ENCODE measurements at regions not wholly inside any gene's neighbourhood (a gene's known extent, or its start where the extent isn't known, plus 50 kb on each side); places are given as distances from the start of the nearest gene placed in this dataset.

DNA sequence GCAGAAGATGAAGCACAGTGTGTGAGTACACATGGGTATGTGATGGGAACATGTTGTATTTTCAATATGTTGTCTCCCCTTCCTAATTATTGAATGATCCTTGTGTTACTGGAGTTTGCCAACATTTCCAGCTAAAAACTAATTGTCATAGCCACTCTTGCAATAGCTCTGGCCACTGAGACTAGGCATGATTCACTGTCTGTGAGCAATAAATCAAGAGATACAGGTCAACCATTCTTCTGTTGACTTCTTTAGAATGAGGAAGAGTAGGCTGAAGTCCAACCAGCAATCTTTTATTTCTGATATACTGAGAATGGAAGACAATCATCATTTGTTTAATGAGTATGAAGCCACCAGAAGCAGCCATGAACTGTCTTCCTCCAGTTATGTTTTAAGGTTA is 413.9 kb downstream of the SLITRK5 start:
- no peak for DNase-seq (ENCODE audit: low read depth)

DNA sequence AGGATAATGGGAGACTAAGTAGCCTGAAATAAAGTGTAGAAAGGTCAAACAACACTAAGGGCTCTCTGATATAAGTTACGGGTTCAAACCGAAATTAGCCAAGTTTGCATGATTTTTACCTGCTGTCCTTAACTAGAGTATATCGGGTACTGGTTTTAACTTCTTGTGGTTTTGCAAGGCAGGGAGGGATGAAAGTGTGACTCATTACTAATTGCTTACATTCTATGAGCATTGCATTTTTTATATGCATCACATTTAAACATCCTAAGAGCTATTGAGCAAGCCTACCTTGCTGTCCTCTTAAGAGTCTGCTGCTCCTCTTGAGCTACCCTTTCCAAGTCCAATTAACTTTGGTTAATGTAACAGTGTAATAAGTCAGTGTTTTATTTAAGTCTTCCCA is 415.4 kb downstream of the SLITRK5 start:
- DNase-seq (ENCODE audit: low read depth), result no peak

DNA sequence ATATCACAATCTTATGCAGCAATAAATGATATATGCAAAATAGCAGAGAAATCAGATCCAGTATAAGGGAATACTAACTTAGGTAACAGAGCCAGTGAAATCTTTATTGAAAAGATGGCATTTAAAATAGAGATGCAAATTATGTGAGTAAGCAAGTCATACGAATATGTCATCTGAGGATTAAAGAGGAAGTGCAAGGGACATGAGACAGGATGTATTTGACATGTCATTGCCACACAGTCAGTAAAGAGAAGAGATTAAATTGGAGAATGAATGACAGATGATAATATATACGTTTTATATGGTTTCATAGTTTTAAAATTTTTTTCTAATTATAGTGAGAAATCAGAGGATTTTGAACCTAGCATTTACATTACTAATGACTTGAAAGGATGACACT is 426.4 kb downstream of the SLITRK5 start:
- no peak for DNase-seq (ENCODE audit: low read depth)

DNA sequence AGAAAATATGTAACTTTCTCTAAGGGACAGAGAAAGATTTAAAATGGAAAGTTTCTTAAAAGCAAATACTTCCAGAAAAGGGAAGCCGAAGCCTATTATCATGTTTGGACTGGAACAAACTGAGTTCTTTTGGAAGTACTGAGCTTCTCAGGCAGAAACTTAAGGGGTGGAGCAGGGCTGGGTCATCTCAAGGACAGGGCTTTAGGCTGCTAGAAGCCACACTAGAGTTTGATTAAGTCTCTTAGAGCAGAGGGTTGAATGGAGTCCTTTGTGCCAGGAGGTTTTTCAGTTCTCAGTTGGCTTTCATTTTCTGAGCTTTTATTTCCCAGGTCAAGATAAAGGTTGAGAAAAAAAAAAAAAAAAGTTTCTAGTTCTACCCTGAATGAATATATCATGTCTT is 432.7 kb downstream of the SLITRK5 start:
- peak; percentile 4 for DNase-seq (ENCODE audit: low read depth)

DNA sequence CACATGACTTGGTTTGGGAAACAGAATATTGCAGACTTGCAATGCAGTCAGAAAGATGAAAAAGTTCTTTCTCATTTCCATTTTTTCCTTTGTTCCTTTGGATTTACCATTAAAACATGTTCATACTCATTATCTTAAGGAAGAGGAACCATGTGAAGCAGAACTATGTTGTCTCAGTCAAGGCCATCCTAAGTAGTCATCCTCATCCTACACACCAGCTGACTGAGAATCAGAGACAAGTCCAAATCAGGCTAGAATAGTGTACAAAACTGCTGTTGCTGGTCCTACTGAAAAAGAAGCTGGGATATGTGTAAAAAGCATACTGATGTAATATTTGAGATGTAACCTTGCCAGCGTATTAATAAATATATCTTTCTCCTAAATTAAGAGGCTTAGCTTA is 433.4 kb downstream of the SLITRK5 start:
- no peak for DNase-seq (ENCODE audit: low read depth)

DNA sequence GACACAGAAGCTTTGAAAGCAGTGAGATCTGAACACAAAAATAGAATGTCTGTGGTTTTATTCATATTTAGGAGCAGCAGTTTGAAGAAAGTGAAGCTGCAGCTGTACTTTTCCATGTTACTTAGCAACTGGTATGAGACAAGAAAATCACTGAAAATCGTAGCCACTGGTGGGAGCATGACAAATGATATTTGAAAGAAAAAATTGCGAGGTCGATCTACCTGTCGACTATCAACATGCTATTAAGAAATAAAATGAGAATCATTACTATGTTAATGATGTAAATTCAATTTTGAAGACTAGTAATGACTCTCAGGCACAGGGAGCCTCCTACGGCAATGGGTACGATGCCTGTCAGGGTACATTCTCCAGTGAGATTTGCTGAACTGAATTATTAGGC is 436.4 kb downstream of the SLITRK5 start:
- no peak for DNase-seq (ENCODE audit: low read depth)

DNA sequence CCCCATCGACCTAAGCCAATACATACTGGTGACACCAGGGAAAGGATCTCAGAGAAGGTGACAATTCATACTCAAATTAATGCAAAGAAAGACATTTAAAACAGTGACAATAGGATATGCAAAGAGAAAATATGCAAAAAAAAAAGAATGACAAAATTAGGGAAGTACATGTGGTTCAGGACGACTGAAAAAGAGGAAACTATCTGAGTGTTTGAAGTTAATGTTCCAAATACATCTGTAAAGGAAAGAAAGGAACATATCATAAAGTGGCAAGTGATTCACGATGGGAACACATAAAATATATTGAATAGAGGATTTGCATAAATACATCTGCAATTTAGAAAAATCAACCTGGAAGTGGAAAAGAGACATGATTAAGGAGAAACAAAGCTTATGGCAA is 441.4 kb downstream of the SLITRK5 start:
- no peak for DNase-seq (ENCODE audit: low read depth)

DNA sequence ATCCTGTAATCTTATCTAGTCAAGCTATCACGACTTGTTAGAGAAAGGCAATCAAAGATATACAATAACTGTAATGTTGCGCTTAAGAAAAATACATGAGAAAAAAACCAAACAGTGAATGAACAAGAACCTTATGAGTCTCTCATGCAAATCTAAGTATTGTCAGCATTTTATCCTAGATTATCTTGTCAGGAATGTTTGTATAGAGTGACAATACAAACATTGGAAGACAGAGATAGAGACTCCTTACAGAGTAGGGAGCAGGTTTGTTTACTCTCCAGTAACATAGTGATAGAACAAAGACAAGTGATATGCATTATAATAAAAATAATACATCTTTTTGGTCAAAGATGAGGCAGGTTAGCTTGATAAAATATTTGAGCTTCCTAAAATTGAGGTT is 444.8 kb downstream of the SLITRK5 start:
- no peak for DNase-seq (ENCODE audit: low read depth)

DNA sequence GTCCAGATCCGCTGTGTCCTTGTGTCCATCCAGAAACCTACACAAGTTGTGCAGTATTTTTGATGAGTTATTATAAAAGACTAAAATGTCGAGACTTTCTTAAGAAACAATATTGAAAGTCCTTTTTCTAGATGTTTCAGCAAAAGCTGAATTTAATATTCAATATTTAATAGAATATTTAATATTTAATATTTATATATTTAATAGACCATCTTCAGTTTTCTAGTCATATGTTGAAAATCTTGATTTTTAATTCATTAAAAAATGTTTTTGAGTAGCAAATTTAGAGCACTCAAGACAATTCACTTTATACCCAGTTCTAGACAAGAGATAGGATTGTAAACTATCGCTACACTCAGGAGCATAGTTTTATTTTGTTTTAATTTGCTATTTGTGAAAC is 447.8 kb downstream of the SLITRK5 start:
- no peak for DNase-seq (ENCODE audit: low read depth)

DNA sequence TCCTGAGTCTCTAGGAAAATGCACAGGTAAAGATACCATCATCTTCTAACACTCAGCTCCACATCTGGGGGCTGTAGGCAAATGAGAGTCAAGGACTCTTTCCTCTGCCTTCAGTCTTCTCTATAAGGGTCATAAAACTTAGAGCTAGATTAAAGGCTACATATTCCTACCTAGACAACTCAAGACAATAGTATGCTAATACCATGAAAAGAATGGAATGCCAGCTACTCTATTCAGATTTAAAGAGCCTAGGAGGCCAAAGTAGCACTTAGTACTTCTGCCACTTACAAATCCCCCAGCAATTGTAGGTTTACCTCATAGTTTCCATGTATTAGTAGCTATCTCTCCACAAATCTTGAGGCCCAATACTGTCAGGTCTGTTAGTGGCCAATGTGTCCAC is 453.0 kb downstream of the SLITRK5 start:
- DNase-seq (ENCODE audit: low read depth), result no peak

DNA sequence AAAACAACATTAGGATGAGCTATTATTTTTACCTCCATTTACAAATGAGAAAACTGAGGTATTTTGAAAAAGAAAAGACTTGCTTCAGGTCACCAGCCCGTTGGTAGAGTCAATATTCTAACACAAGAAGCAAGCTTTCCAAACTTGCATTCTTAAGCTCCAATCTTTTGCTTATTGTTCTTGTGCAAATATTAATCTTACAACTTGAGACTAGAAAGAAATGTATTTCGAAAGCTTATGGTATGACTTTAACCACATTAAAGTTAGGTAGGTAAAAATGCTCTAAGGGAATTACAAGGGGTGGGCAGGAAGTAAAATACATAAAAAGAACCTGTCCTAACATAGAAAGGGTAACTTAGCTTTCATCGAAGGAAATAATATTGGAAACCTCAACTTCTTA is 453.9 kb downstream of the SLITRK5 start:
- no peak for DNase-seq (ENCODE audit: low read depth)

DNA sequence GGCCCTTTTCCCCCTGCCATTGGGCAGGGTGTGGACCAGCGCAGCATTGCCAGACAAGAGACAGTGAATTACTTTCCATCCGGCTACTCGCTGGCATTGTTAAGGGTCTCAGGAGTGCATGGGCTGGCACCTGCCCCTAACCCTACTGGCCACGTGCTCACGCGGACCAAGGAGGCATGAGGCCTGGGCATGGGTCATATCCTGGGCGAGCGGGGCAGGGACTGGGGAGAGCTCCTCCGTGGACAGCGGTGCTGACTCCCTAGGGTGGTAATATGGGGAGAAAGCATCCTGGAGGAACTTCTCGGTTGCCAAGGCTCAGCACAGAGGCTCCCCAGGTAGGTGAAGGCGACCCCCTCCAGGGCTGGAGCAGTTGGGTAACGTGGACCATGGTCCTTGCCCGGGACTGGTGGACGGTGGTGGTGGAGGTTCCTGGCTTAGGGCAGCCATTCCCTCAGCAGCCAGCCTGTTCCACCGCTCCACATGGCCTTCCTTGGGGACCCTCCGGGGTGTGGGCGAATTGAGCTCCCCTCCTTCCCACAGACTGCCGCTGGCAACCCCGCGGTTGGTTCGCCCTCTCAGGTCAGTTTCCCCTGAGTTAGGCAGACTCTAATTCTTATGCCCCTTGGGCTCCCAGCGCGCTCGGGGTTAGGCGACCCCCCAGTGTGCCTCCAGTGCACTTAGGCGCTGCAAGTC is 465.1 kb downstream of the SLITRK5 start:
- DNase-seq (ENCODE audit: low read depth), result no peak

DNA sequence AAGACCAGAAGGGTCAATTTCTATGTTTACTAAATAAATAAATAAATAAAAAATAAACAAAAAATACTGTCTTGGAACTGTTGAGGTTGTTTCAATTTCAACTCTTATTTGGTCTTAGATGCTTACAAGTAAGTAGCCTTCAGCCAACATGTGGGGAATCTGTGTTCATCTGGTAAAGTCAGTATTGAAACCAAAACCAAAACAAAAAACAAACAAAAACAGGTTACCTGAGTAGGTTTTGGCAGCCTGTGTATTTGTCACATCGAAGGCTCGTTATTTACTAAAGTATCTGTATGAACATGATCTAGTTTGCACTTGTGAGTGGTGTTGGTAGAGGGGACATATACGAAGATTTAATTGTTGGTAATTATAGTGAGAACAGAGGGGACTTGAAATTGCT is 471.5 kb downstream of the SLITRK5 start:
- DNase-seq (ENCODE audit: low read depth), result no peak

DNA sequence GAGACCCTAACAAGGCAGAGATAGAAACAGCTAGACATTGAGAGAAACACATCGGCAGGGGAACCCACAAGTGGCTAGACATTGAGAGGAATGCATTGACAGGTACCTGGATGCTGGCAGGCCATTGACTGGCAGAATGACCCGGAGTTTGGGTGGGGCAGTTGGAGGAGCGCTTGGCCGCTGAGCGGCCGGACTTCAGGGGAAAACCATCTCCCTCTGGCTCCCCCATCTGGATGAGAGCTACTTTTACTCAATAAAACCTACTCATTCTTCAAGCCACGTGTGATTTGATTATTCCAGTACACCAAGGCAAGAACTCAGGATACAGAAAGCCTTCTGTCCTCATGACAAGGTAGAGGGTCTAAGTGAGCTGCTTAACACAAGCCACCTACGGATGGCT is 473.4 kb downstream of the SLITRK5 start:
- no peak for DNase-seq (ENCODE audit: low read depth)

DNA sequence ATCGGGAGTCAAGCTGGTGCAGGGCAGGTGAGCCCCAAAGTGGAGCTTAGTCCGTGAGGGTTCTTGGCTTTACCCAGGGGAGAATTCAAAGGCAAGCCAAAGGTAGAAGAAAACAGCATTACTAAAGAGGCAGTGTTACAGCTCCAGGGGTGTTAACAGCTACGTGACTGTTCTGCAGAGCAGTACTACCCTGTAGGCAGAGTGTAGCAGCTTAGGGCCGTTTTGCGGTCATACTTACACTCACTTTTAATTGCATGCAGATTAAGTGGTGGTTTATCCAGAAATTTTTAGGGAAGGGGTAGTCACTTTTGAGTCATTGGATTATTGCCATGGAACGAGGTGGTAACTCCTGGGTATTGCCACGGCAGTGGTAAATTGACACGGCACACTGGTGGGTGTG is 482.2 kb downstream of the SLITRK5 start:
- DNase-seq (ENCODE audit: low read depth), result no peak

DNA sequence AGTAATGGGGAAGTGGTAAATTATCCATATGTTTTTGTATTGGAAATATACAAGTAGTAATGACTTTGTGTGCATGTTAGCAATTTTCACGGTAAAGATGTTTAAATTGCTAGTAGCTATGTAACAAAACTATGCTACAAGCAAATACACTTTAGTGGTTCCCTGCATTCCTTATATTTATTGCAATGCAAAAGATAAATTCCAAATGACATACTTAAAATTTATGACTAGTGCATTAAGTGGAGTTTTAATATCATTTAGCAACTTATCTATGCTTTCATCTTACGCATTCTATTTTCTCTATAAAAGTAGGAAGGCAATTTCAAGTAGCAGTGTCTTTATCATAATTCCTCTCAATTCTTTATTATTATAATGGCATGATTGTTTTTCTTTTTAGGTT is 482.8 kb downstream of the SLITRK5 start:
- DNase-seq (ENCODE audit: low read depth), result no peak

DNA sequence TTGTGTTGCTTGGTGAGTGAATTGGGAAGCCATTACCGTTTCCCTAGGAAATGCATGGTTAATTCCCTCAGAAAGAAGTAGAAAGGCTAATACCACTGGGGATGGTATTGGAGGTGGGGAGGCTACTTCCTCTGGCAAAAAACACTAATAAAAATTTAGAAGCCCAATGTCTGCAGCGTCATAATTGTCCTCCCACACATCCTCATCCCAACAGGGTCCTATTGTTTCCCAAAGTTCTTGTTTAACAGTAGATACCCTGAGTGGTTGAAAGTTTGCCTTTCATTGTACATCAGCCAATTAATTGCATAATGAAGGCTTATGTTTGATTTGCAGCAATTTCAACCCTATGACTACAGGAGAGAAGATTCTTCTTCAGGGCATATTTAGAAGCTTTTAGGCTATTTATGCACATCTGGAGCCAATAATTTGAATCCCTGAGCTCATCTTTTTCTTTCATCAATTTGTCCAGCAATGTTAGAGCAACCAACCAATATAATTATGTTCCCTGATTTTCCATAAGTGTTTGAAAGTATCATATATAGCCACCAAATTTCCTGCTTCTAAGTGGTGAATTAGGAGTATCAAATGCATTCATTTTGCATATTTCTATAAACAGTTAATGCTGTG is 491.0 kb downstream of the SLITRK5 start:
- no peak for DNase-seq (ENCODE audit: low read depth)

DNA sequence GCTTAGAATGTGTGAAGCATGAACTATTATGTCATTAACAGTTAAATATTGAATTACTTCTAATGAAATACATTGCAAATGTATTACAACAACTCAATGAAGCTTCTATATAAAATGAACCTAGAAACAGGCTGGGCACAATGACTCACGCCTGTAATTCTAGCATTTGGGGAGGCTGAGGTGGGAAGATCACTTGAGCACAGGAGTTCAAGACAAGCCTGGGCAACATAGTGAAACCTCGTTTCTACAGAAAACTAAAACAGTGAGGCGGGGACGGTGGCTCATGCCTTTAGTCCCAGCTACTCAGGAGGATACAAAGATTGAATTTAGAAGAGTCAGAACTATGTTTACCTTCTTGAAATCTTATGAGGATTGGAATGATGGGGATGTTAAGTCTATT is 505.1 kb downstream of the SLITRK5 start:
- no peak for DNase-seq (ENCODE audit: low read depth)

DNA sequence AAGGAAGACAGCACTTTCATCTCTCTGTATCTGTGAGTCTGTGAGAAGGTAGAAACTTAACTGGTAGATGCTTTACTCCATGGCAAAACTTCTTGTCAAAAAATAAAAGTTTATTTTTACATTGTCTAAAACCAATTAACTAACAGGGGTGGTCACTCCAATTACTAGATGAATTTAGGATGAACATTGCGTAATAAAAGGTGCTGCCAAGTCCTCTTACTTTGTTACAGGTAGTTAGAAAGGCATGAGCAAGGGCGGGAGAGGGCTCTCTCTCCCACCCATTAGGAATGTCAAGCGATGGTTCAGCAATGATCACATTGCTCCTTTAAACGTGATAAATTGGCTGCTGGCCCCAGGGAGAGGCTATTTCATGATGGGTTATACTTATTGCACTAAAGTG is 512.3 kb downstream of the SLITRK5 start:
- no peak for DNase-seq (ENCODE audit: low read depth)

DNA sequence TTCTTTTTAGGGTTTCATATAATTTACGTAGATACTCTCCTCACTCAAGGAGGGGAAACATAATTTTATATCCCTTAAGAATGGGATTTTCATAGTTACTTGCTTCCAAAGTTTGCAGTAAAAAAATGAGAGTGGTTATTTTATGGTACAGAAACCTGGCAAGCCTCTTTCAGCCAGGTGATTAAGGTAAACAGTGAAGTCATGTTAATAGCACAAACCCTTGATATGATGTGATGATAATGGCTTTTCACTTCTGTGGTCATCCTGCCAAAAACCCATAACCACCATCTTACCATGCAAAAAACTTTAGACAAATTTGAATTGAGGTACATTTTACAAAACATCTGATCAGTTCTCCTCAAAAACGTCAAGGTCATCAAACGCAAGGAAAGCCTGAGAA is 517.8 kb downstream of the SLITRK5 start:
- DNase-seq (ENCODE audit: low read depth), result no peak

DNA sequence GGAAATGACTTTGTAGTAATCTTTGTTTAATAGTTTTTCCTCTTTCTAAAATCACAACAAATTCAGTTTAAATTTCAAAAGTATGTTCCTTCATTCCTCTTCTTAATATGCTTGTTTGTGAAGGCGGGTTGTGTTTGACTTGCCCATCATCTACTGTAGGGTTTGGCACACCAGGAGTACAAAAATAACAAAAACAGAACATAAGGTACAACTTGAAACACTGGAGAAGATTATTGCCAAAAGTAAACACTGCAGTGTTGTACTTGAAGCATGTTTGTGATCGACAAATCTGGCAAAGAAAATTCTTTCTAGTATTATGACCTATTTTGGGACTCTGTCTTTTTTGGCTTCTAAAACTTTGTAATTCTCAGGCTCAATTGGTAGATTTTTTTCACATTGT is 518.6 kb downstream of the SLITRK5 start:
- no peak for DNase-seq (ENCODE audit: low read depth)

DNA sequence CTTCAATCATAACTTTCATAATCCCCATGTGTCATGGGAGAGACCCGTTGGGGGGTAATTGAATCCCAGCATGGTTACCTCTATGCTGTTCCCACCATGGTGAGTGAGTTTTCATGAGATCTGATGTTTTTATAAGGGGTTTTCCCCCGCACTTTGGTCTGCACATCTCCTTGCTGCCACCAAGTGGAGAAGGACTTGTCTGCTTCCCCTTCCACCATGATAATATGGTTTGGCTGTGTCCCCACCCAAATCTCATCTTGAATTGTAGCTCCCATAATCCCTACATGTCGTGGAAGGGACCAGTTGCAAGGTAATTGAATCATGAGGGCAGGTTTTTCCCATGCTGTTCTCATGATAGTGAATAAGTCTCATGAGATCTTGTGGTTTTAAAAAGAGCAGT is 524.9 kb downstream of the SLITRK5 start:
- DNase-seq (ENCODE audit: low read depth), result no peak

DNA sequence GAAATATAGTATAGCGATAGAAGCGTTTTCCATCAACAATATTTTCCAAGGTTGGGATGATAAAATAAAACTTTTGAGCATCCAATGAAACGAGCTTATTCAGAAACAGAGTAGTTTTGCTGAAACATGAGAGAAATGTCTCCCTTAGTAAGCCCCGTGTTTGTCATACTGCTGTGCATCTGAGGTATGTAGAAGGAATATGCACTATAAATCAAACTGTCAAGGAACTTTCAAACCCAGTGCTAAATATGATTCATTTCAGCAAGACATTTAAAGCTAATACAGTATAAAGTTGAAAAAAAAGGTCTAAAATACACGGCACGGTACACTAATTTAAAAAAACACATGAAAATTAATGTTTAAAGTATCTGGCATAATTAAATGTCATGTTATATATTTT is 546.2 kb downstream of the SLITRK5 start:
- no peak for DNase-seq (ENCODE audit: low read depth)

DNA sequence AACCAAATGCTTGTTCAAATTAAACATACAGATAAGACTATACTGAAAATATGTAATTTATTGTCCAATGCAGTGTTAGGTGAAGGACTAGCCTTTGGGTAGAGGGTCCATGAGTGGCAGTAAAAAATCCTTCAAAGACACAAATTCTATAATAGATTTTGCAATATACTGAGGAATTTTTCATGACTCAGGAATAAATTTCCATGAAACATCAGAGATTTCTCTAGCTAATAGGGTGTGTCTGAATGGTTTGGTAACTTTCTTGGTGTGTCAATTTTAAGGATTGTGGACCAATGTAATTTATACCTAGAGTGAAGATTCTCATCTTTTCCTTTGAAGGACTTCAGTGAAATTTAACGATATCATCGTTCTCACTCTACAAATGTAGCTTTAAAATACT is 546.7 kb downstream of the SLITRK5 start:
- no peak for DNase-seq (ENCODE audit: low read depth)

Measured in RPMI7951 (cell line).